ENCODE measurements at regions not wholly inside any gene's neighbourhood (a gene's known extent, or its start where the extent isn't known, plus 50 kb on each side); places are given as distances from the start of the nearest gene placed in this dataset.

GRCh38 chr10:43938810-43939209 lies 290.1 kb upstream of the ZNF32 start:
- TF ChIP-seq CTCF (IDR thresholded peaks at IDR 0.05) = no peak
- TF ChIP-seq POLR2A (IDR thresholded peaks at IDR 0.05) = no peak
- no peak for TF ChIP-seq POLR2AphosphoS5 (IDR thresholded peaks at IDR 0.05)
- TF ChIP-seq EP300 (IDR thresholded peaks at IDR 0.05) = no peak

Data from gastroesophageal sphincter (tissue), 3 donors.